HCT116 (cell line): ENCODE measurements at regions not wholly inside any gene's neighbourhood (a gene's known extent, or its start where the extent isn't known, plus 50 kb on each side); places are given as distances from the start of the nearest gene placed in this dataset.

ENCODE experiments used
- POLR2A ChIP-seq: IDR thresholded peaks from 2 replicates; pipeline ENCODE4 v1.7.0; 2011; ENCODE audit warnings: borderline replicate concordance; ENCODE audit not compliant: insufficient read depth, insufficient read length; ENCODE audit errors: extremely low read depth
- RAD21 ChIP-seq: IDR thresholded peaks from 2 replicates; pipeline ENCODE4 v1.6.1; 2012; ENCODE audit warnings: low read depth, mild to moderate bottlenecking
- REST ChIP-seq: IDR thresholded peaks from 2 replicates; pipeline ENCODE4 v1.6.1; 2012; ENCODE audit warnings: low read depth
- TF ChIP-seq, protein P1 (sequence below), 3 experiments: fragments of 200-600 bp in 1 of 3; sonication (generic) in 1 of 3; IDR thresholded peaks in 2 of 3; conservative IDR thresholded peaks in 1 of 3; 2 replicates each; pipeline ENCODE4 v1.5.1; 2012 to 2017; ENCODE audit warnings: low read depth in 2 of 3, low read length in 2 of 3, antibody characterized with exemption in 1 of 3, borderline replicate concordance in 1 of 3, control low read depth in 1 of 3, mild to moderate bottlenecking in 1 of 3, mixed read lengths in 1 of 3, mixed run types in 1 of 3, moderate library complexity in 1 of 3; ENCODE audit not compliant: insufficient read depth in 1 of 3
- TF ChIP-seq, protein P2 (sequence below): IDR thresholded peaks from 2 replicates; pipeline ENCODE4 v1.6.1; 2012

DNA sequence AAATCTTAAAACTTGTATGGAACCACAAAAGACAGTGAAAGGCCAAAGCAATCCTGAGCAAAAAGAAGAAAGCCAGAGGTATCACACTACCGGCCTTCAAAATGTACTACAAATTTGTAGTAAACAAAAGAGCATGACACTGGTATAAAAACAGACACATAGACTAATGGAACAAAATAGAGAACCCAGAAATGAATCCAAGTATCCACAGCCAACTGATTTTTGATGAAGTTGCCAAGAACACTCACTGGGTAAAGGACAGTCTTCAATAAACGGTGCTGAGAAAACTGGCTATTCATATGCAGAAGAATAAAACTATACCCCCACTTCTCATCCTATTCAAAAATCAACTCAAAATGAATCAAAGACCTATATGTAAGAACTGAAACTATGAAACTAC is 390.1 kb downstream of the PRELID2 start:
- TF ChIP-seq, protein P1, sequence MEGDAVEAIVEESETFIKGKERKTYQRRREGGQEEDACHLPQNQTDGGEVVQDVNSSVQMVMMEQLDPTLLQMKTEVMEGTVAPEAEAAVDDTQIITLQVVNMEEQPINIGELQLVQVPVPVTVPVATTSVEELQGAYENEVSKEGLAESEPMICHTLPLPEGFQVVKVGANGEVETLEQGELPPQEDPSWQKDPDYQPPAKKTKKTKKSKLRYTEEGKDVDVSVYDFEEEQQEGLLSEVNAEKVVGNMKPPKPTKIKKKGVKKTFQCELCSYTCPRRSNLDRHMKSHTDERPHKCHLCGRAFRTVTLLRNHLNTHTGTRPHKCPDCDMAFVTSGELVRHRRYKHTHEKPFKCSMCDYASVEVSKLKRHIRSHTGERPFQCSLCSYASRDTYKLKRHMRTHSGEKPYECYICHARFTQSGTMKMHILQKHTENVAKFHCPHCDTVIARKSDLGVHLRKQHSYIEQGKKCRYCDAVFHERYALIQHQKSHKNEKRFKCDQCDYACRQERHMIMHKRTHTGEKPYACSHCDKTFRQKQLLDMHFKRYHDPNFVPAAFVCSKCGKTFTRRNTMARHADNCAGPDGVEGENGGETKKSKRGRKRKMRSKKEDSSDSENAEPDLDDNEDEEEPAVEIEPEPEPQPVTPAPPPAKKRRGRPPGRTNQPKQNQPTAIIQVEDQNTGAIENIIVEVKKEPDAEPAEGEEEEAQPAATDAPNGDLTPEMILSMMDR (IDR thresholded peaks at IDR 0.05 in 2 of 3, conservative IDR thresholded peaks at IDR 0.05 in 1 of 3; ENCODE audit: borderline replicate concordance in 1 of 3, insufficient read depth in 1 of 3, low read depth in 2 of 3, low read length in 2 of 3): no peak
- no peak for TF ChIP-seq REST
- TF ChIP-seq RAD21: no peak
- no peak for TF ChIP-seq POLR2A
- TF ChIP-seq, protein P2, sequence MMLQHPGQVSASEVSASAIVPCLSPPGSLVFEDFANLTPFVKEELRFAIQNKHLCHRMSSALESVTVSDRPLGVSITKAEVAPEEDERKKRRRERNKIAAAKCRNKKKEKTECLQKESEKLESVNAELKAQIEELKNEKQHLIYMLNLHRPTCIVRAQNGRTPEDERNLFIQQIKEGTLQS: no peak
